Right lobe of liver (tissue), 4 donors: ENCODE measurements at regions not wholly inside any gene's neighbourhood (a gene's known extent, or its start where the extent isn't known, plus 50 kb on each side); places are given as distances from the start of the nearest gene placed in this dataset.

ENCODE experiments used
- POLR2A ChIP-seq: fragments of 450-650 bp; IDR thresholded peaks from one replicate; pipeline ENCODE4 v1.6.1; 2017; ENCODE audit warnings: antibody characterized with exemption, mild to moderate bottlenecking
- TF ChIP-seq, protein P1 (sequence below), 4 donors: fragments of 200-600 bp in 3 of 4; fragments of 450-650 bp in 1 of 4; IDR thresholded peaks; one replicate each; pipeline versions ENCODE4 v1.5.1 to v1.8.0; 2016 to 2022; ENCODE audit warnings: antibody characterized with exemption in 4 of 4, mild to moderate bottlenecking in 2 of 4
- donor health status: DM: no; HTN: no; CAD: no.
- donor health status: DM: no; HTN: no; CAD: no.
- donor health status: DM: no; HTN: yes; CAD: no.

DNA sequence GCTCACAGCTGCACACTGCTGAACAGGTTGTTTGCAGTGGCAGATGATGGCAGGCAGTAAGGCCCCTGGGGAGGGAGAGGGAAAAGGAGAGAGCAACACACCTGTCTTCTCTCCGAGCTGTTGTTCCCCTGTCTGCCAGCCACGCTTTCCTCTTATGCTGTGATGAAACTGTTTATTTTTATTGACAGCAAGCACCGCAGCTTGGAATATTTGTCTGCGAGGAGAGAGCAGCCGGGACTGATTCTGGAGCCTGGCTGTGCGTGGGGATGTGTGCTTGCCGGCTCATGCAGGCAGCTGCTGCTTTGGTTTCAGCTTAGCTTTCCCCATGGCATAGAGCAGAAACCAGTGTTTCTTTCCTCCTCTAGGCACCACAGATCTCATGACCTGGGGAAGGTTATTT is 58.7 kb upstream of the KCNA5 start:
- no peak for TF ChIP-seq POLR2A
- TF ChIP-seq, protein P1, sequence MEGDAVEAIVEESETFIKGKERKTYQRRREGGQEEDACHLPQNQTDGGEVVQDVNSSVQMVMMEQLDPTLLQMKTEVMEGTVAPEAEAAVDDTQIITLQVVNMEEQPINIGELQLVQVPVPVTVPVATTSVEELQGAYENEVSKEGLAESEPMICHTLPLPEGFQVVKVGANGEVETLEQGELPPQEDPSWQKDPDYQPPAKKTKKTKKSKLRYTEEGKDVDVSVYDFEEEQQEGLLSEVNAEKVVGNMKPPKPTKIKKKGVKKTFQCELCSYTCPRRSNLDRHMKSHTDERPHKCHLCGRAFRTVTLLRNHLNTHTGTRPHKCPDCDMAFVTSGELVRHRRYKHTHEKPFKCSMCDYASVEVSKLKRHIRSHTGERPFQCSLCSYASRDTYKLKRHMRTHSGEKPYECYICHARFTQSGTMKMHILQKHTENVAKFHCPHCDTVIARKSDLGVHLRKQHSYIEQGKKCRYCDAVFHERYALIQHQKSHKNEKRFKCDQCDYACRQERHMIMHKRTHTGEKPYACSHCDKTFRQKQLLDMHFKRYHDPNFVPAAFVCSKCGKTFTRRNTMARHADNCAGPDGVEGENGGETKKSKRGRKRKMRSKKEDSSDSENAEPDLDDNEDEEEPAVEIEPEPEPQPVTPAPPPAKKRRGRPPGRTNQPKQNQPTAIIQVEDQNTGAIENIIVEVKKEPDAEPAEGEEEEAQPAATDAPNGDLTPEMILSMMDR (IDR thresholded peaks at IDR 0.05): no peak
